Ovary (tissue), 7 donors: ENCODE measurements at regions not wholly inside any gene's neighbourhood (a gene's known extent, or its start where the extent isn't known, plus 50 kb on each side); places are given as distances from the start of the nearest gene placed in this dataset.

ENCODE experiments used
- DNase-seq, 5 donors: peaks; one replicate each; pipeline ENCODE4 v3.0.0-alpha.2; 2019 to 2020
- H3K27ac ChIP-seq, 2 donors: fragments of 200-600 bp; one replicate each; pipeline versions ENCODE4 v1.5.1 to v1.8.0; 2019 to 2022
- H3K27me3 ChIP-seq: fragments of 200-600 bp; one replicate; pipeline ENCODE4 v1.8.0; 2022
- H3K36me3 ChIP-seq: fragments of 200-600 bp; sonication (generic); one replicate; pipeline ENCODE4 v1.5.1; 2019
- H3K4me1 ChIP-seq: one replicate; pipeline ENCODE4 v1.8.1; 2013; ENCODE audit warnings: mild to moderate bottlenecking, moderate library complexity; ENCODE audit not compliant: insufficient read depth
- H3K4me3 ChIP-seq: fragments of 200-600 bp; sonication (generic); one replicate; pipeline ENCODE4 v1.5.1; 2017
- H3K9me3 ChIP-seq, 2 donors: fragments of 200-600 bp in 1 of 2; sonication (generic) in 1 of 2; one replicate each; pipeline versions ENCODE4 v1.5.1 to v1.8.1; 2013 to 2019; ENCODE audit warnings: mild to moderate bottlenecking in 1 of 2, moderate library complexity in 1 of 2
- CTCF ChIP-seq, 3 donors: fragments of 450-650 bp in 2 of 3; fragments of 200-600 bp in 1 of 3; IDR thresholded peaks; one replicate each; pipeline versions ENCODE4 v1.5.1 to v1.8.0; 2016 to 2022; ENCODE audit warnings: antibody characterized with exemption in 3 of 3, mild to moderate bottlenecking in 1 of 3
- EP300 ChIP-seq: sonication (generic); formaldehyde crosslinking; IDR thresholded peaks from one replicate; pipeline ENCODE4 v1.6.1; 2017; ENCODE audit warnings: antibody characterized with exemption
- POLR2A ChIP-seq: fragments of 450-650 bp; IDR thresholded peaks from one replicate; pipeline ENCODE4 v1.6.1; 2017; ENCODE audit warnings: antibody characterized with exemption, mild to moderate bottlenecking, moderate library complexity
- WGBS, 3 donors: extraction: QIAGEN DNeasy Blood & Tissue Kit in 1 of 3; methylation state at CpG; one replicate each; pipeline versions ENCODE4 v1.1.5 to v1.1.7; 2013 to 2017; 5-methylcytosine and 5-hydroxymethylcytosine counted together
- intact Hi-C, 4 donors: fragments of 100-400 bp; cut with DNase I; formaldehyde crosslinking; loops; one replicate each; pipeline versions ENCODE4 v1.11.0 to v1.15.1; 2022 to 2023
- donor health status: DM: no; HTN: no; CAD: no; lungs with moderate emphysema.
- donor health status: DM: no; HTN: no; CAD: no.
- donor health status: Bipolar disorder and iron deficiency.
- donor health status: DM: no; HTN: no; CAD: no.
- donor health status: DM: yes; HTN: yes; CAD: no.

GRCh38 chr22:19654338-19654987 is 59.8 kb upstream of the SEPTIN5 start:
- intact Hi-C loops, result no loop called here
- H3K9me3 ChIP-seq, result no peaks in the 10 kb centered on the region
- no peaks in the 10 kb centered on the region for H3K4me1 ChIP-seq
- no peak for TF ChIP-seq POLR2A
- no peak for TF ChIP-seq EP300
- no peak for TF ChIP-seq CTCF (IDR thresholded peaks at IDR 0.05)
- WGBS, 3 donors, result 25 to 49% (median 37%) methylated on average over 4 of the region's 4 CpGs
- H3K4me3 ChIP-seq, result no peak overlapping the region
- no peaks in the 10 kb centered on the region for H3K36me3 ChIP-seq
- H3K27me3 ChIP-seq, result no peaks in the 10 kb centered on the region
- H3K27ac ChIP-seq, result no peak overlapping the region
- no peak for DNase-seq

GRCh38 chr22:19655399-19655798 is 58.9 kb upstream of the SEPTIN5 start:
- H3K27me3 ChIP-seq, result no peaks in the 10 kb centered on the region
- no peaks in the 10 kb centered on the region for H3K36me3 ChIP-seq
- no peak for DNase-seq
- intact Hi-C loops, result no loop called here
- H3K27ac ChIP-seq, result no peak overlapping the region
- 85 to 98% (median 88%) methylated on average over 5 of the region's 5 CpGs for WGBS, 3 donors
- H3K4me1 ChIP-seq, result no peaks in the 10 kb centered on the region
- H3K9me3 ChIP-seq, result no peaks in the 10 kb centered on the region
- no peak for TF ChIP-seq POLR2A
- no peak for TF ChIP-seq CTCF (IDR thresholded peaks at IDR 0.05)
- TF ChIP-seq EP300, result no peak
- H3K4me3 ChIP-seq, result no peak overlapping the region

- Histone ChIP-seq H3K27ac (no peak overlapping the region), H3K27me3 (no peaks in the 10 kb centered on the region), H3K4me3 (no peak overlapping the region), H3K9me3 (no peaks in the 10 kb centered on the region), H3K4me1 (no peaks in the 10 kb centered on the region), H3K36me3 (no peaks in the 10 kb centered on the region)
- TF ChIP-seq EP300 (no peak), CTCF (IDR thresholded peaks at IDR 0.05) (no peak), POLR2A (no peak)
- intact Hi-C loops, result no loop called here
- 95 to 97% (median 96%) methylated on average over 18 to 21 of the region's 21 CpGs for WGBS, 3 donors
- DNase-seq, result no peak
These were observed 57.6 kb upstream of the SEPTIN5 start for GRCh38 chr22:19656541-19657251.

- intact Hi-C loops, result no loop called here
- Histone ChIP-seq H3K36me3 (no peaks in the 10 kb centered on the region), H3K27me3 (no peaks in the 10 kb centered on the region), H3K9me3 (no peaks in the 10 kb centered on the region), H3K4me3 (no peak overlapping the region), H3K4me1 (no peaks in the 10 kb centered on the region), H3K27ac (no peak overlapping the region)
- no peak for TF ChIP-seq CTCF (IDR thresholded peaks at IDR 0.05)
- no peak for TF ChIP-seq POLR2A
- TF ChIP-seq EP300, result no peak
- no peak for DNase-seq
- WGBS, 3 donors, result 96 to 98% (median 96%) methylated on average over 8 of the region's 8 CpGs
These were observed 56.8 kb upstream of the SEPTIN5 start for GRCh38 chr22:19657252-19658056.
